Endodermal cell (in vitro differentiated cells): ENCODE measurements at regions not wholly inside any gene's neighbourhood (a gene's known extent, or its start where the extent isn't known, plus 50 kb on each side); places are given as distances from the start of the nearest gene placed in this dataset.

Source experiments
- DNase-seq: peaks from one replicate; pipeline ENCODE4 v3.0.0-alpha.2; 2017
- H3K27ac ChIP-seq: 2 replicates; pipeline ENCODE4 v1.5.1; 2013; ENCODE audit warnings: mild to moderate bottlenecking, low read depth, low read length, moderate library complexity
- H3K27me3 ChIP-seq: 2 replicates; pipeline ENCODE4 v1.6.1; 2013; ENCODE audit warnings: mild to moderate bottlenecking, low read length, moderate library complexity; ENCODE audit not compliant: insufficient read depth, control insufficient read depth, poor library complexity, severe bottlenecking
- H3K36me3 ChIP-seq: 2 replicates; pipeline ENCODE4 v1.7.0; 2013; ENCODE audit warnings: mild to moderate bottlenecking, low read length, moderate library complexity; ENCODE audit not compliant: control insufficient read depth, insufficient read depth
- H3K4me1 ChIP-seq: one replicate; pipeline ENCODE4 v1.7.0; 2013; ENCODE audit warnings: low read length; ENCODE audit not compliant: control insufficient read depth, insufficient read depth
- H3K4me3 ChIP-seq: 2 replicates; pipeline ENCODE4 v1.5.1; 2013; ENCODE audit warnings: mild to moderate bottlenecking, low read length, moderate library complexity
- H3K9ac ChIP-seq: 2 replicates; pipeline ENCODE4 v1.6.1; 2013; ENCODE audit warnings: mild to moderate bottlenecking, low read length, moderate library complexity; ENCODE audit not compliant: poor library complexity, severe bottlenecking; ENCODE audit errors: extremely low read depth
- H3K9me3 ChIP-seq: 2 replicates; pipeline ENCODE4 v1.6.1; 2013; ENCODE audit warnings: mild to moderate bottlenecking, low read length, moderate library complexity; ENCODE audit not compliant: control insufficient read depth
- H3K27ac Mint-ChIP-seq: 2 replicates; pipeline ENCODE4 v1.8.0; 2020; ENCODE audit warnings: mixed read lengths
- H3K27me3 Mint-ChIP-seq: 2 replicates; pipeline ENCODE4 v1.8.0; 2021; ENCODE audit warnings: mild to moderate bottlenecking, mixed read lengths; ENCODE audit not compliant: insufficient read depth
- H3K36me3 Mint-ChIP-seq: 2 replicates; pipeline ENCODE4 v1.8.0; 2020; ENCODE audit warnings: low read depth, mixed read lengths
- H3K4me1 Mint-ChIP-seq: 2 replicates; pipeline ENCODE4 v1.8.0; 2020; ENCODE audit warnings: mixed read lengths
- H3K4me3 Mint-ChIP-seq: 2 replicates; pipeline ENCODE4 v1.8.0; 2020; ENCODE audit warnings: mild to moderate bottlenecking, moderate library complexity, mixed read lengths
- H3K9me3 Mint-ChIP-seq: 2 replicates; pipeline ENCODE4 v1.8.0; 2020; ENCODE audit warnings: mild to moderate bottlenecking, mixed read lengths
- WGBS, 2 experiments: methylation state at CpG; one replicate each; pipeline versions ENCODE4 v1.1.5 to v1.1.7; 2013; ENCODE audit warnings: missing lambda C conversion rate in 2 of 2, mixed read lengths in 1 of 2; ENCODE audit not compliant: insufficient coverage in 1 of 2, insufficient read length in 1 of 2; 5-methylcytosine and 5-hydroxymethylcytosine counted together
- TF ChIP-seq, protein P1 (sequence below): fragments of 200-600 bp; sonication (generic); conservative IDR thresholded peaks from 2 replicates; pipeline ENCODE4 v1.5.0; 2021; ENCODE audit warnings: antibody characterized with exemption, mild to moderate bottlenecking

DNA sequence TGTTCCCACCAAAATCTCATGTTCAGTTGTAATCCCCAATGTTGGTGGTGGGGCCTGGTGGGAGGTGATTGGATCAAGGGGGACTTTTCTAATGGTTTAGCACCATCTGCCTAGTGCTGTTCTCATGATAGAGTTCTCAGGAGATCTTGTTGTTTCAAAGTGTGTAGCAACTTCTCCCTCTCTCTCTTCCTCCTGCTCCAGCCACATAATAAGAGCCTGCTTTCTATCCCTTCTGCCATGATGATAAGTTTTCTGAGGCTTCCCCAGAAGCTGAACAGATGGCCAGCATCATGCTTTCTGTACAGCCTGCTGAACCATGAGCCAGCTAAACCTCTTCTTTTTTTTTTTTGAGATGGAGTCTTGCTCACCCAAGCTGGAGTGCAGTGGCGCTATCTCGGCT lies 910.6 kb downstream of the KCNMA1 start:
- TF ChIP-seq, protein P1, sequence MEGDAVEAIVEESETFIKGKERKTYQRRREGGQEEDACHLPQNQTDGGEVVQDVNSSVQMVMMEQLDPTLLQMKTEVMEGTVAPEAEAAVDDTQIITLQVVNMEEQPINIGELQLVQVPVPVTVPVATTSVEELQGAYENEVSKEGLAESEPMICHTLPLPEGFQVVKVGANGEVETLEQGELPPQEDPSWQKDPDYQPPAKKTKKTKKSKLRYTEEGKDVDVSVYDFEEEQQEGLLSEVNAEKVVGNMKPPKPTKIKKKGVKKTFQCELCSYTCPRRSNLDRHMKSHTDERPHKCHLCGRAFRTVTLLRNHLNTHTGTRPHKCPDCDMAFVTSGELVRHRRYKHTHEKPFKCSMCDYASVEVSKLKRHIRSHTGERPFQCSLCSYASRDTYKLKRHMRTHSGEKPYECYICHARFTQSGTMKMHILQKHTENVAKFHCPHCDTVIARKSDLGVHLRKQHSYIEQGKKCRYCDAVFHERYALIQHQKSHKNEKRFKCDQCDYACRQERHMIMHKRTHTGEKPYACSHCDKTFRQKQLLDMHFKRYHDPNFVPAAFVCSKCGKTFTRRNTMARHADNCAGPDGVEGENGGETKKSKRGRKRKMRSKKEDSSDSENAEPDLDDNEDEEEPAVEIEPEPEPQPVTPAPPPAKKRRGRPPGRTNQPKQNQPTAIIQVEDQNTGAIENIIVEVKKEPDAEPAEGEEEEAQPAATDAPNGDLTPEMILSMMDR: no peak
- no peaks in the 10 kb centered on the region for H3K36me3 Mint-ChIP-seq
- Histone ChIP-seq H3K4me3 (no peak overlapping the region), H3K27me3 (peaks cover 8% of the 10 kb centered on the region), H3K9ac (no peak overlapping the region), H3K9me3 (peaks cover 17% of the 10 kb centered on the region), H3K36me3 (no peaks in the 10 kb centered on the region), H3K4me1 (peaks cover 17% of the 10 kb centered on the region), H3K27ac (no peak overlapping the region)
- WGBS, 2 experiments: 80 to 96% methylated on average over 2 of the region's 2 CpGs
- H3K27ac Mint-ChIP-seq: no peak overlapping the region
- peaks cover 11% of the 10 kb centered on the region for H3K9me3 Mint-ChIP-seq
- H3K4me3 Mint-ChIP-seq: no peak overlapping the region
- peaks cover 5% of the 10 kb centered on the region for H3K27me3 Mint-ChIP-seq
- peaks cover 6% of the 10 kb centered on the region for H3K4me1 Mint-ChIP-seq
- DNase-seq: no peak

DNA sequence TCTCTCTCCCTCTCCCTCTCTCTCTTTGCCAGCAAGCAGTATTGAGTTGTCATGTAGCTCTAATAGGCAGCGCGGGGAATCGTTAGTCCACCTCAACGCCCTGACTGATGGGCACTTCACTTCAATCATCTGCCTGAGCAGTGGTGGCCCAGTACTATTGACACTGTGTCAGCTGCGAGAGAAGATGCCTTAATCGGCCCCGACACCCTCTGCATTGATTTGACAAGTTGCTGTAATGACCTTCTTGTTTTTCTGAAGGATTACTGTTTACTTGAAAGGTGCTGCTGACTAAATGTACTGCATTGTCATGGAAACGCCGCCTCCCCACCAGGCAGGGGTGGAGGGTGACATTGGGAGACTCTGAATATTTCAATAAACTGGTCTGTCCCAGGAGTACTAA lies 913.8 kb downstream of the KCNMA1 start:
- peaks cover 36% of the 10 kb centered on the region for H3K27me3 ChIP-seq
- no peaks in the 10 kb centered on the region for H3K9me3 ChIP-seq
- H3K27ac ChIP-seq: no peak overlapping the region
- Mint-ChIP-seq H3K4me1 (peaks cover 6% of the 10 kb centered on the region), H3K27me3 (no peaks in the 10 kb centered on the region), H3K4me3 (no peak overlapping the region), H3K9me3 (no peaks in the 10 kb centered on the region), H3K36me3 (no peaks in the 10 kb centered on the region), H3K27ac (no peak overlapping the region)
- no peak overlapping the region for H3K4me3 ChIP-seq
- H3K9ac ChIP-seq: no peak overlapping the region
- H3K36me3 ChIP-seq: no peaks in the 10 kb centered on the region
- DNase-seq: peak; percentile 72
- 59 to 71% methylated on average over 8 to 9 of the region's 9 CpGs for WGBS, 2 experiments
- peaks cover 17% of the 10 kb centered on the region for H3K4me1 ChIP-seq
- TF ChIP-seq, protein P1: no peak

DNA sequence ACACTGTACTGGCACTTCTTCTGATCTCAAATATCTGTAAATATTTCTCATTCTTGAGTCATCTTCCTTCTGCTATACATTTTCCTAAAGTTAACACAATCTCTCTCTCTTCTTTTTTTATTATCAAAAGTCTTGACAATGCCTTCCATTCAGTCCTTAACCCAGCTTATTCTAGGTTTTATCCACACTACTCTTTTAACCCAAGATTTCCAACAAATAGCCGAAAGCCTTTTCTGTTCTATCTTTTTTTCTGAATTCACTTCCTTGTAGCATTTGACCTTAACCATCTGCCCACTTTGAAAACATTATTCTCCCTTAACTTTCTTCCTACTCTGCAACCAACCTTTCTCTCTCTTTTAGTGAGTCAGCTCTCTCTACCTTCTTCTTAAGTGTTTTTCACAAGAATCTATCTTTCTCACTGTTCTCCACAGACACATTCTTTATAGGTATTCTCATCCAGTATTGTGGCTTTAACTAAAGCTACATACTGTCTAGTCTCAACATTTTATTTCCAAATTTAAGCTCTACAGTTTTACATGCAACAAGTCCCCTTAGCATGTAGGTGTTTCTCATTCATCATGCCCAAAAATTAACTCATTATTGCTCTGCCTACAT lies 915.6 kb downstream of the KCNMA1 start:
- Histone ChIP-seq H3K9me3 (no peaks in the 10 kb centered on the region), H3K36me3 (no peaks in the 10 kb centered on the region), H3K4me3 (no peak overlapping the region), H3K27me3 (peaks cover 45% of the 10 kb centered on the region), H3K4me1 (peaks cover 14% of the 10 kb centered on the region), H3K9ac (no peak overlapping the region), H3K27ac (no peak overlapping the region)
- H3K27ac Mint-ChIP-seq: no peak overlapping the region
- no peaks in the 10 kb centered on the region for H3K9me3 Mint-ChIP-seq
- peaks cover 7% of the 10 kb centered on the region for H3K27me3 Mint-ChIP-seq
- WGBS, 2 experiments: 93 to 94% methylated on average over 1 of the region's 1 CpG
- H3K4me3 Mint-ChIP-seq: no peak overlapping the region
- TF ChIP-seq, protein P1: no peak
- DNase-seq: no peak
- H3K4me1 Mint-ChIP-seq: peaks cover 4% of the 10 kb centered on the region
- no peaks in the 10 kb centered on the region for H3K36me3 Mint-ChIP-seq
